ENCODE measurements at regions not wholly inside any gene's neighbourhood (a gene's known extent, or its start where the extent isn't known, plus 50 kb on each side); places are given as distances from the start of the nearest gene placed in this dataset.
"Not testable (repeated sequence)": the region's sequence is repeated elsewhere in the genome, so short reads cannot be mapped to it uniquely, and the experiment has no call there.

GRCh38 chr15:81875717-81876116 is 170.1 kb downstream of the MEX3B start:
- WGBS, 10 experiments = no CpG with 5 or more reads among the region's 1 CpG
- not testable (repeated sequence) for ATAC-seq (replicated peaks in 6 of 8); H3K27ac ChIP-seq; H3K4me3 ChIP-seq
- in situ Hi-C loops (cut with MboI; ENCODE audit: low pct_unique_long_range_greater_than_20kb in 2 of 9, low sequenced_read_pairs in 9 of 9, unreplicated experiment in 9 of 9) = loop anchor here in 1 of 9 experiments (25.0 kb wide), 1 partner anchor 88 kb away; no protein-coding TSS in a partner anchor
- H3K4me1 ChIP-seq (replicated peaks in 1 of 2) = peaks cover 8 to 12% of the 10 kb centered on the region in 2 donors

DNA sequence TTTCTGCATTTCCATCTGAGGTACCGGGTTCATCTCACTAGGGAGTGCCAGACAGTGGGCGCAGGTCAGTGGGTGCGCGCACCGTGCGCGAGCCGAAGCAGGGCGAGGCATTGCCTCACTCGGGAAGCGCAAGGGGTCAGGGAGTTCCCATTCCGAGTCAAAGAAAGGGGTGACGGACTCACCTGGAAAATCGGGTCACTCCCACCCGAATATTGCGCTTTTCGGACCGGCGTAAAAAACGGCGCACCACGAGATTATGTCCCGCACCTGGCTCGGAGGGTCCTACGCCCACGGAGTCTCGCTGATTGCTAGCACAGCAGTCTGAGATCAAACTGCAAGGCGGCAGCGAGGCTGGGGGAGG is 175.1 kb downstream of the MEX3B start:
- peak overlapping the region; percentile 67 to 68 for H3K27ac ChIP-seq
- H3K4me1 ChIP-seq (replicated peaks in 1 of 2); in situ Hi-C loops (cut with MboI; ENCODE audit: low pct_unique_long_range_greater_than_20kb in 2 of 9, low sequenced_read_pairs in 9 of 9, unreplicated experiment in 9 of 9); ATAC-seq (replicated peaks in 6 of 8): not testable (repeated sequence)
- WGBS, 10 experiments = no CpG with 5 or more reads among the region's 29 CpGs
- peak overlapping the region; percentile 28 to 47 (median 36) for H3K4me3 ChIP-seq

GRCh38 chr15:81870062-81870745 is 175.6 kb downstream of the MEX3B start:
- H3K4me1 ChIP-seq (replicated peaks in 1 of 2); in situ Hi-C loops (cut with MboI; ENCODE audit: low pct_unique_long_range_greater_than_20kb in 2 of 9, low sequenced_read_pairs in 9 of 9, unreplicated experiment in 9 of 9): not testable (repeated sequence)
- ATAC-seq (replicated peaks in 6 of 8) = peak in 5 of 8 experiments; percentile 26 to 71 (median 40)
- 3 to 100% (median 67%) methylated on average over 1 to 8 of the region's 16 CpGs; no CpG with 5 or more reads in 2 of the 10 experiments for WGBS, 10 experiments
- Histone ChIP-seq H3K27ac (peak overlapping the region; percentile 67 to 68), H3K4me3 (peak overlapping the region; percentile 28 to 47 (median 36))

DNA sequence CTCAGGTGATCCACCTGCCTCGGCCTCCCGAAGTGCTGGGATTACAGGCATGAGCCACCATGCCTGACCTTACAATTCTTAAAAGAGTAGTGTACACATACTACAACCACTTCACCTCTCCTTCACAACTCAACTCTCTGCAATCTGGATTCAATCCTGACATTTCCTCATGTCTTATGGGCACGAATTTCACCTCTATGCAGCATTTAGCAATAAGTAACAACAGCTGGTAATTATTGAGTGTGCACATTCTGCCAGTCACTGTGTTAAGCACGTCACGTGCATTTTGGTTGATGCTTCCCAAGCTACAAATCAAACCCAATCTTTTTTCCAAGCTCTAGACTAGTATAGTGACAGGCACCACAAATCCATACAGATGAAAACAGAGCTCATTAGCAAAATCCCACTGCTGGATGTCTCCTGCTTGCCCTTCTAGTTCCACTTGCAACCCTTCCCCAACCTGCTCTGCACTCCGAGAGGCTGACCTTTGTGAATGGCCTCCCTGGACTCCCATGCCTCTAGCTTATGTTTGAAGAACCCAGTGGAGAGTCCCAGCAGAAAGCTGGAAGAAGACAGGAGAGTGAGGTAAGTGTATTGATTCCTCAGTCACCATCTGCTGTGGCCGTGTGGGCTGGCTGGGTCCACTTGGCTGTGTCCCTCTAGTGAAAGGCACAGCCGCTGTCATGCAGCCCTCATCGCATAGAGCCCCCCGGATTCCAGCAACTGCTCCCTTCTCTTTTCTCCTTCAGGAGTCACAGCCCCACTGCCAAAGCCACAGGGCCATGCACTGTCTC is 176.5 kb downstream of the MEX3B start:
- ATAC-seq (replicated peaks in 6 of 8) = peak in 5 of 8 experiments; percentile 42 to 81 (median 72)
- peak overlapping the region in 4 of 5 donors; percentile 32 to 47 (median 36) for H3K4me3 ChIP-seq
- 11 to 100% (median 57%) methylated on average over 1 to 7 of the region's 10 CpGs; no CpG with 5 or more reads in 2 of the 10 experiments for WGBS, 10 experiments

DNA sequence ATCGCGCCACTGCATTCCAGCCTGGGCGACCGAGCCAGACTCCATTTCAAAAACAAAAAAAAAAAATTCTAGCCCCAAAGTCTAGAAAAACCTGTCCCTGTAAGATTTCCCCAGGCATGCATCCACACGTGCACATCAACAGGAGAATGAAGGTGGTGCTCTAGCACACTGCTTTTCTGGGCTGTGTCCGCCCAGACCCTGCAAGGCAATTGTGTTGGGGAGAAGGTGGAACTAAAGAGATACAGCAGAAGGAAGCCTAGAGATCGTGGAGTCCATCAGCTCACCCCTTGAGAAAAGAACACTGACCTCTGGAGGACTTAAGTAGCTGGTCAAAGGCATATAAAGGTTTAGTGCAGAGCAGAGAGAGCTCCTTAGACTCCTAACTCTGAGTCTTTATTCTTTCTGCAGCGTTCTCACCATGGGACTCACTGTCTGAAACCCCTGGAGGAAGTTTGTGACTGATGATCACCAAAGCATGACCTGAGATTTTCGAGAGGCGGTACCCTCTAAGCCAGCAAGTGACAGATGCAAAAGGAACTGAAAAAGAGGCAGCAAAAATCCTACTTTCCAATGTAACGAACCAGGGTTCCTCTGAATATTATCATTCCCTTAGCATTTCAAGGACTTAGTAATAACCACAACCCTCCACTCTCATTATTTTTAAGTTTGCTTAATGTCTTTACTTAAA is 179.8 kb downstream of the MEX3B start:
- H3K27ac ChIP-seq = no peak overlapping the region
- in situ Hi-C loops (cut with MboI; ENCODE audit: low pct_unique_long_range_greater_than_20kb in 2 of 9, low sequenced_read_pairs in 9 of 9, unreplicated experiment in 9 of 9) = no loop called here
- 36 to 100% (median 88%) methylated on average over 1 to 11 of the region's 11 CpGs for WGBS, 10 experiments
- peaks cover 0 to 5% of the 10 kb centered on the region in 2 donors for H3K4me1 ChIP-seq (replicated peaks in 1 of 2)
- ATAC-seq (replicated peaks in 6 of 8) = no peak
- no peak overlapping the region for H3K4me3 ChIP-seq

More for the DNA sequence above, 176.5 kb downstream of the MEX3B start:
- peak overlapping the region in 1 of 2 donors; percentile 19 for H3K27ac ChIP-seq
- in situ Hi-C loops (cut with MboI; ENCODE audit: low pct_unique_long_range_greater_than_20kb in 2 of 9, low sequenced_read_pairs in 9 of 9, unreplicated experiment in 9 of 9) = no loop called here
- H3K4me1 ChIP-seq (replicated peaks in 1 of 2) = peaks cover 0 to 5% of the 10 kb centered on the region in 2 donors

- WGBS, 10 experiments = 0 to 91% (median 29%) methylated on average over 1 to 2 of the region's 2 CpGs; no CpG with 5 or more reads in 3 of the 10 experiments
- H3K4me3 ChIP-seq = no peak overlapping the region
- in situ Hi-C loops (cut with MboI; ENCODE audit: low pct_unique_long_range_greater_than_20kb in 2 of 9, low sequenced_read_pairs in 9 of 9, unreplicated experiment in 9 of 9) = no loop called here
- no peak overlapping the region for H3K27ac ChIP-seq
- H3K4me1 ChIP-seq (replicated peaks in 1 of 2) = no peaks in the 10 kb centered on the region
- peak in 1 of 8 experiments; percentile 37 for ATAC-seq (replicated peaks in 6 of 8)
Measured at GRCh38 chr15:81863162-81863561, 182.7 kb downstream of the MEX3B start.

DNA sequence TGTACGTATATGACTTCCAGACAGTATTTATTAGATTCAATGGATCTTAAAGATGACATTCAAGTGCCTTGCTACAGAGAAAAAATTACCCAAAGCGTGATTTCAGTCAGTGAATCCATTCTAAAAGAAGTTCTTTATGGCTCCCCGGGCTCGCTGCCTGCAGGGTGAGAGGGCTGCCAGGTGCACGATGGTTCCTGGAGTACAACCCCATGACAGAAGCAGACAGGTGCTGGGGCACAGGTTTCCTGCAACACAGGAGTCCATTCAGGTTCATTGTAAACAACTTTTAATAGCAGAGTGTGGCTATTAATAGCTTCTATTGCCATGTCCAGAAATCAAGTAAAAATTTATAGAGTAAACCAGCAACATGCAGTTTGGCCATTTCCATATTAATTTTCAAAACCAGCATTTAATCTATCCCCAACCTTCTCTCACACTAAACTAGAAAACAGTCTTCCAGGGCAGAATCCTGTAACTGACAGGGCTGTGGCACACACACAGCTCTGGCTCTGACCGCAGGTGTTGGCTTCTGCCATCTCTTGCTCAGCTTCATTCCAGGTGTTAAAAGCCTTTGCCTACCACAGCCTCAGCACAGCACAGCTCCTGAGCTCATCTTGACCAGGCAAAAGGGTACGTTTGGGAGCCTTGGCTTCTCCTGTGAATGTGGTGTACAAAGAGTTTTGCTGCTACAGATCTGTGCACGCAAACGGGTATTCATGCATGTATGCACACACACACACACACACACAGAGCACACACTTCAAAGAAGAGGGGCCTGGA is 185.9 kb downstream of the MEX3B start:
- H3K4me1 ChIP-seq (replicated peaks in 1 of 2) = peaks cover 0 to 3% of the 10 kb centered on the region in 2 donors
- H3K27ac ChIP-seq = no peak overlapping the region
- no peak overlapping the region for H3K4me3 ChIP-seq
- WGBS, 10 experiments = 40 to 100% (median 87%) methylated on average over 1 to 6 of the region's 9 CpGs
- in situ Hi-C loops (cut with MboI; ENCODE audit: low pct_unique_long_range_greater_than_20kb in 2 of 9, low sequenced_read_pairs in 9 of 9, unreplicated experiment in 9 of 9) = no loop called here
- ATAC-seq (replicated peaks in 6 of 8) = no peak

DNA sequence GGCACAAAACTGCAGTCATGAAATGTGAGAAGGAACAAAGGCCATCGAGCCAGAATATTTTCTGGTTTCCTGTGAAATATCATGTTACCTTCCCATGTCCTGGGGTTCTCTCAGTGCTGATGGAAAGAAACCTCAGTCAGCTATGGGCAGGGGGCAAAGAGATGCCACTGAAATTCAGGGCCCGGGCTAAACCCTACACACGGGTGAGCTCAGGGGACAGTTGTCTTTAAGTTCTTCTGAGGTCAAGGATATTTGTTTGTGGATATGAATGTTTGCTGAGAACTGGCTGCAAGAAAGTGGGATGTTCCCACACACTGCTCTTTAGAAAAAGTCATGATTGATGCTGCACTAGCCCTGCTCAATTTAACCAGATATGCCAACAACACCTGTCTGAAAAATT is 187.2 kb downstream of the MEX3B start:
- H3K27ac ChIP-seq = no peak overlapping the region
- ATAC-seq (replicated peaks in 6 of 8) = no peak
- H3K4me1 ChIP-seq (replicated peaks in 1 of 2) = peaks cover 0 to 3% of the 10 kb centered on the region in 2 donors
- 10 to 100% (median 64%) methylated on average over 1 to 3 of the region's 3 CpGs; no CpG with 5 or more reads in 4 of the 10 experiments for WGBS, 10 experiments
- in situ Hi-C loops (cut with MboI; ENCODE audit: low pct_unique_long_range_greater_than_20kb in 2 of 9, low sequenced_read_pairs in 9 of 9, unreplicated experiment in 9 of 9) = no loop called here
- H3K4me3 ChIP-seq = no peak overlapping the region

GRCh38 chr15:81858136-81858535 is 187.7 kb downstream of the MEX3B start:
- no peak overlapping the region for H3K27ac ChIP-seq
- no peak for ATAC-seq (replicated peaks in 6 of 8)
- peaks cover 0 to 3% of the 10 kb centered on the region in 2 donors for H3K4me1 ChIP-seq (replicated peaks in 1 of 2)
- H3K4me3 ChIP-seq = no peak overlapping the region
- in situ Hi-C loops (cut with MboI; ENCODE audit: low pct_unique_long_range_greater_than_20kb in 2 of 9, low sequenced_read_pairs in 9 of 9, unreplicated experiment in 9 of 9) = no loop called here
- WGBS, 10 experiments = 44 to 100% (median 93%) methylated on average over 1 to 6 of the region's 6 CpGs; no CpG with 5 or more reads in 4 of the 10 experiments

DNA sequence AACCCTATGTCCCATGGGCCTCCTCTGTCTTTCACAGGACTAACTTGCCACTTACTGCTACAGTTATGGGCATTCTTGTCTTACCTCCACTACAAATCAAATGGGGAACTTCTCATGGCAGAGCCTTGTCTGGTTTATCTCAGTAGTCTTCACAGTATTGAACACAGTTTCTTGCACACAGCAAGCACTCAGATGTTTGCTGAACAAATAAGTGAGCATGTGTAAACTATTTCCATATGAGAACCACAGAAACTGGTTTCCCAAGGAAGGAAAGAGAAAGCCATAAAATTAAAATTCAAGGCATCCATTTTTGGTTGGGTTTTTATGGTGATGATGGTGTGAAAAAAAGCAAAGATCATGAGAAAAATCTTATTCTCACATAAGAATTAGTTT is 189.2 kb downstream of the MEX3B start:
- Histone ChIP-seq H3K27ac (no peak overlapping the region), H3K4me1 (replicated peaks in 1 of 2) (peaks cover 0 to 3% of the 10 kb centered on the region in 2 donors), H3K4me3 (no peak overlapping the region)
- ATAC-seq (replicated peaks in 6 of 8) = peak in 2 of 8 experiments; percentile 23 to 40
- in situ Hi-C loops (cut with MboI; ENCODE audit: low pct_unique_long_range_greater_than_20kb in 2 of 9, low sequenced_read_pairs in 9 of 9, unreplicated experiment in 9 of 9) = no loop called here

DNA sequence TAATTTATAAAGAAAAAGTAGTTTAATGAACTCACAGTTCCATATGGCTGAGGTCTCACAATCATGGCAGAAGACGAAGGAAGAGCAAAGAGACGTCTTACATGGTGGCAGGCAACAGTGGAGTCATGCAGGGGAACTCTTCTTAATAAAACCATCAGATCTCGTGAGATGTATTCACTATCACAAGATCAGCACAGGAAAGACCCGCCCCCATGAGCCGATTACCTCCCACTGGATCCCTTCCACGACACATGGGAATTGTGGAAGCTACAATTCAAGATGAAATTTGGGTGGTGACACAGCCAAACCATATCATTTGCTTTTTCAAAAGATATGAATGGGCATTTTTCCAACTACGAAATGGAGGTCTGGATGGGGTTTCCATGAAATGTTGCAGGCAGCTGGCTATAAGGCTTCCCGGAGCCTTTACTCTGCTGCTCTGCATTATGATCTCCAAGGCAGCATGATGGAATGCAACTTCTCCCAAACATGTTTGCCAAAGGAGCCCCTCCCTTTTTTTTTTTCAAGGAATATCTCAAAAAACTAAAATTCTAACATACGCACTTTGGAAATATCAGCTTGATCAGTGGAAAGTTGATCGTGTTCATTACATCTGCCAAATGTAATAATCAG is 189.7 kb downstream of the MEX3B start:
- peaks cover 0 to 3% of the 10 kb centered on the region in 2 donors for H3K4me1 ChIP-seq (replicated peaks in 1 of 2)
- 6 to 96% (median 86%) methylated on average over 2 to 8 of the region's 10 CpGs; no CpG with 5 or more reads in 1 of the 10 experiments for WGBS, 10 experiments
- ATAC-seq (replicated peaks in 6 of 8) = peak in 3 of 8 experiments; percentile 39 to 92 (median 78)
- no peak overlapping the region for H3K27ac ChIP-seq
- H3K4me3 ChIP-seq = no peak overlapping the region
- in situ Hi-C loops (cut with MboI; ENCODE audit: low pct_unique_long_range_greater_than_20kb in 2 of 9, low sequenced_read_pairs in 9 of 9, unreplicated experiment in 9 of 9) = no loop called here

GRCh38 chr15:81853150-81853748 is 192.6 kb downstream of the MEX3B start:
- WGBS, 10 experiments = 24 to 100% (median 92%) methylated on average over 1 to 3 of the region's 3 CpGs; no CpG with 5 or more reads in 1 of the 10 experiments
- in situ Hi-C loops (cut with MboI; ENCODE audit: low pct_unique_long_range_greater_than_20kb in 2 of 9, low sequenced_read_pairs in 9 of 9, unreplicated experiment in 9 of 9) = no loop called here
- H3K4me3 ChIP-seq = no peak overlapping the region
- H3K4me1 ChIP-seq (replicated peaks in 1 of 2) = peaks cover 0 to 3% of the 10 kb centered on the region in 2 donors
- ATAC-seq (replicated peaks in 6 of 8) = no peak
- H3K27ac ChIP-seq = no peak overlapping the region

All from motor neuron (in vitro differentiated cells).